NB4 (cell line): ENCODE measurements at regions not wholly inside any gene's neighbourhood (a gene's known extent, or its start where the extent isn't known, plus 50 kb on each side); places are given as distances from the start of the nearest gene placed in this dataset.
"Not testable (repeated sequence)": the region's sequence is repeated elsewhere in the genome, so short reads cannot be mapped to it uniquely, and the experiment has no call there.

Experiments used
- POLR2A ChIP-seq: IDR thresholded peaks from 2 replicates; pipeline ENCODE4 v1.6.1; 2011; ENCODE audit warnings: mild to moderate bottlenecking; ENCODE audit not compliant: insufficient read length; ENCODE audit errors: extremely low read depth
- TF ChIP-seq, protein P1 (sequence below): IDR thresholded peaks from one replicate; pipeline ENCODE4 v1.5.1; 2012; ENCODE audit warnings: low read depth, low read length

DNA sequence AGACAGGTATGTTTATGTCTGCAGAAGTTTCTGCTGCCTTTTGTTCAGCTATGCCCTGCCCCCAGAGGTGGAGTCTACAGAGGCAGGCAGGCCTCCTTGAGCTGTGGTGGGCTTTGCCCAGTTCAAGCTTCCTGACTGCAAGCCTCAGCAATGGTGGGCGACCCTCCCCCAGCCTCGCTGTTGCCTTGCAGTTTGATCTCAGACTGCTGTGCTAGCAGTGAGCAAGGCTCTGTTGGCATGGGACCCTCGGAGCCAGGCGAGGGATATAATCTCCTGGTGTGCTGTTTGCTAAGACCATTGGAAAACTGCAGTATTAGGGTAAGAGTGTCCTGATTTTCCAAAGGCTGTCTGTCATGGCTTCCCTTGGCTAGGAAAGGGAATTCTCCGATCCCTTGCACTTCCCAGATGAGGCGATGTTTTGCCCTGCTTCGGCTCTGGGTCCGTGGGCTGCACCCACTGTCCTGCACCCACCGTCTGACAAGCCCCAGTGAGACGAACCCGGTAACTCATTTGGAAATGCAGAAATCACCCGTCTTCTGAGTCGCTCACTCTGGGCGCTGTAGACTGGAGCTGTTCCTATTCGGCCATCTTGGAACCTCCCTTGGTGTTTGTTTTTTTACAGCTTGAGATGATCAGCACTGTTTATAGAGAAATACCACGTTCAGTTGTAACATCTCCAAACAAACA is 2705.5 kb upstream of the PCDH20 start:
- TF ChIP-seq, protein P1, sequence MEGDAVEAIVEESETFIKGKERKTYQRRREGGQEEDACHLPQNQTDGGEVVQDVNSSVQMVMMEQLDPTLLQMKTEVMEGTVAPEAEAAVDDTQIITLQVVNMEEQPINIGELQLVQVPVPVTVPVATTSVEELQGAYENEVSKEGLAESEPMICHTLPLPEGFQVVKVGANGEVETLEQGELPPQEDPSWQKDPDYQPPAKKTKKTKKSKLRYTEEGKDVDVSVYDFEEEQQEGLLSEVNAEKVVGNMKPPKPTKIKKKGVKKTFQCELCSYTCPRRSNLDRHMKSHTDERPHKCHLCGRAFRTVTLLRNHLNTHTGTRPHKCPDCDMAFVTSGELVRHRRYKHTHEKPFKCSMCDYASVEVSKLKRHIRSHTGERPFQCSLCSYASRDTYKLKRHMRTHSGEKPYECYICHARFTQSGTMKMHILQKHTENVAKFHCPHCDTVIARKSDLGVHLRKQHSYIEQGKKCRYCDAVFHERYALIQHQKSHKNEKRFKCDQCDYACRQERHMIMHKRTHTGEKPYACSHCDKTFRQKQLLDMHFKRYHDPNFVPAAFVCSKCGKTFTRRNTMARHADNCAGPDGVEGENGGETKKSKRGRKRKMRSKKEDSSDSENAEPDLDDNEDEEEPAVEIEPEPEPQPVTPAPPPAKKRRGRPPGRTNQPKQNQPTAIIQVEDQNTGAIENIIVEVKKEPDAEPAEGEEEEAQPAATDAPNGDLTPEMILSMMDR: not testable (repeated sequence)
- not testable (repeated sequence) for TF ChIP-seq POLR2A
